ENCODE measurements at regions not wholly inside any gene's neighbourhood (a gene's known extent, or its start where the extent isn't known, plus 50 kb on each side); places are given as distances from the start of the nearest gene placed in this dataset.
"Not testable (repeated sequence)": the region's sequence is repeated elsewhere in the genome, so short reads cannot be mapped to it uniquely, and the experiment has no call there.

DNA sequence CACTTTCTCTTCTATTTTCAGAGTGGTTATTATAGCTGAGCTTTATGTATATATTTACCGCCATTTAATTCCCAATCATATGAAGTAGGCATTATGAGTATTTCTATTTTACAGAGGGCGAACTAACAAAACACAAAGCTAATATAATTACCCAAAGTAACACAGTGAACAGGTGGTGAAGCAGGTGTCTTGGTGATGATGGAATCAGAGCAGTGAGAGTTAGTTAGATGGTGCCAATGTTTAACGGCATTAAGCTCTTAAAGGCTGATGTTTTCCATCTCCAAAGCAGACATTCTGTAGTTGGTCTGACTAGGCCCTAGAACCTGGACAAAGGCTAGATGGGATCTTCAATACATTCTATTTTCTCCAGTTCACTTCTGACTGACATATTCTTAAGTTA lies 551.1 kb upstream of the SYNCRIP start:
- TF ChIP-seq FOXP2 (optimal IDR thresholded peaks at IDR 0.05; ENCODE audit: control extremely low read depth, extremely low read length, insufficient read depth) (no peak), POLR2AphosphoS5 (IDR thresholded peaks at IDR 0.05; ENCODE audit: borderline replicate concordance, low read depth, low read length) (no peak), EZH2 (IDR thresholded peaks at IDR 0.05) (no peak)
- Histone ChIP-seq H3K36me3 (ENCODE audit: insufficient read depth, low read length) (no peaks in the 10 kb centered on the region), H3K4me3 (no peak overlapping the region), H3K27ac (no peak overlapping the region), H3K9ac (ENCODE audit: insufficient read length) (no peak overlapping the region), H3K9me3 (ENCODE audit: low read depth, low read length) (no peaks in the 10 kb centered on the region)
- no peak for DNase-seq (ENCODE audit: low read depth, low spot score)

DNA sequence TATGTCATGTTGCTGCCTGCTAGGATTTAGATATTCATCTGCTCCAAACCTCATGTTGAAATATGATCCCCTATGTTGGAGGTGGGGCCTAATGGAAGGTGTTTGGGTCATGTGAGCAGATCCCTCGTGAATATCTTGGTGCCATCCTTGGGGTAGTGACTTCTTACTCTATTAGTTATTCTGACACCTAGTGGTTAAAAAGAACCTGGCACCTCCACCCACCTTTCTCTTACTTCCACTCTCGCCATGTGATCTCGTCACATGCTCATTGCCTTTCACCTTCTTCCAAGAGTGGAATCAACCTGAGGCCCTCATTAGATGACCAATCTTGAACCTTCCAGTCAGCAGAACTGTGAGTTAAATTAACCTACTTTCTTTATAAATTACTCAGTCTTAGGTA lies 549.4 kb upstream of the SYNCRIP start:
- peak; percentile 3 for DNase-seq (ENCODE audit: low read depth, low spot score)
- no peak overlapping the region for H3K4me3 ChIP-seq
- no peaks in the 10 kb centered on the region for H3K9me3 ChIP-seq (ENCODE audit: low read depth, low read length)
- no peak for TF ChIP-seq FOXP2 (optimal IDR thresholded peaks at IDR 0.05; ENCODE audit: control extremely low read depth, extremely low read length, insufficient read depth)
- TF ChIP-seq EZH2 (IDR thresholded peaks at IDR 0.05) = no peak
- no peak for TF ChIP-seq POLR2AphosphoS5 (IDR thresholded peaks at IDR 0.05; ENCODE audit: borderline replicate concordance, low read depth, low read length)
- no peak overlapping the region for H3K27ac ChIP-seq
- H3K9ac ChIP-seq (ENCODE audit: insufficient read length) = no peak overlapping the region
- H3K36me3 ChIP-seq (ENCODE audit: insufficient read depth, low read length) = no peaks in the 10 kb centered on the region

DNA sequence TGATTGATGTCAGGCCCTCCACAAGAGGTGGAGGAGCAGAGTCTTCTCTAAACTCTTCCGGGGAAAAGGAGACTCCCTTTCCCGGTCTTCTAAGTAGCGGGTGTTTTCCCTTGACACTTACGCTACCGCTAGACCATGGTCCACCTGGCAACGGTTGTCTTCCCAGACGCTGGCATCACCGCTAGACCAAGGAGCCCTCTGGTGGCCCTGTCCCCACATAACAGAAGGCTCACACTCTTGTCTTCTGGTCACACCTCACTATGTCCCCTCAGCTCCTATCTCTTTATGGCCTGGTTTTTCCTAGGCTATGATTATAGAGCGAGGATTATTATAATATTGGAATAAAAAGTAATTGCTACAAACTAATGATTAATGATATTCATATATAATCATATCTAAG lies 532.5 kb upstream of the SYNCRIP start:
- H3K27ac ChIP-seq; H3K9ac ChIP-seq (ENCODE audit: insufficient read length); H3K4me3 ChIP-seq; H3K36me3 ChIP-seq (ENCODE audit: insufficient read depth, low read length); H3K9me3 ChIP-seq (ENCODE audit: low read depth, low read length); DNase-seq (ENCODE audit: low read depth, low spot score): not testable (repeated sequence)

DNA sequence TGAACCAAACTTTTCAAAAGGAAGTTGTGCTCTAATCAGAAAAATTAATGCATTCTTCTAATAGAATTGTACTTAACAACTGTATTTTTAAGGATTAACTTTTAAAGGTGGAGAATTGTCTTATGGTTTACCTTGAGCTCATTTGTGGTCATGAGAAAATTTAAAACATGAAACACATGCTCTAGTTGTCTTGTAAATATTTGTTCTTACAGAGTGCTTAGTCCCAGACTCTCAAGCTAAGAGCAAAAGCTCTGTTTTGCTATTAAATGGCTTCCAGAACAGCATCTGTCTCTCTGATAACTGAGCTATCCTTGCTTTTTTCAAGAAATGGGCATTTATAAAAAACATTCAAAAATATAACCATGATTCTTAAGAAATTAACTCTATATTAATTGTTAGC lies 512.2 kb upstream of the SYNCRIP start:
- Histone ChIP-seq H3K27ac (no peak overlapping the region), H3K4me3 (no peak overlapping the region), H3K36me3 (ENCODE audit: insufficient read depth, low read length) (no peaks in the 10 kb centered on the region), H3K9me3 (ENCODE audit: low read depth, low read length) (no peaks in the 10 kb centered on the region), H3K9ac (ENCODE audit: insufficient read length) (no peak overlapping the region)
- no peak for TF ChIP-seq POLR2AphosphoS5 (IDR thresholded peaks at IDR 0.05; ENCODE audit: borderline replicate concordance, low read depth, low read length)
- TF ChIP-seq EZH2 (IDR thresholded peaks at IDR 0.05) = no peak
- TF ChIP-seq FOXP2 (optimal IDR thresholded peaks at IDR 0.05; ENCODE audit: control extremely low read depth, extremely low read length, insufficient read depth) = no peak
- DNase-seq (ENCODE audit: low read depth, low spot score) = no peak

GRCh38 chr6:86153521-86153920 lies 510.8 kb upstream of the SYNCRIP start:
- TF ChIP-seq EZH2 (IDR thresholded peaks at IDR 0.05) = no peak
- no peak for TF ChIP-seq POLR2AphosphoS5 (IDR thresholded peaks at IDR 0.05; ENCODE audit: borderline replicate concordance, low read depth, low read length)
- no peak for TF ChIP-seq FOXP2 (optimal IDR thresholded peaks at IDR 0.05; ENCODE audit: control extremely low read depth, extremely low read length, insufficient read depth)
- Histone ChIP-seq H3K9me3 (ENCODE audit: low read depth, low read length) (no peaks in the 10 kb centered on the region), H3K27ac (no peak overlapping the region), H3K9ac (ENCODE audit: insufficient read length) (no peak overlapping the region), H3K36me3 (ENCODE audit: insufficient read depth, low read length) (no peaks in the 10 kb centered on the region), H3K4me3 (no peak overlapping the region)
- DNase-seq (ENCODE audit: low read depth, low spot score) = no peak

DNA sequence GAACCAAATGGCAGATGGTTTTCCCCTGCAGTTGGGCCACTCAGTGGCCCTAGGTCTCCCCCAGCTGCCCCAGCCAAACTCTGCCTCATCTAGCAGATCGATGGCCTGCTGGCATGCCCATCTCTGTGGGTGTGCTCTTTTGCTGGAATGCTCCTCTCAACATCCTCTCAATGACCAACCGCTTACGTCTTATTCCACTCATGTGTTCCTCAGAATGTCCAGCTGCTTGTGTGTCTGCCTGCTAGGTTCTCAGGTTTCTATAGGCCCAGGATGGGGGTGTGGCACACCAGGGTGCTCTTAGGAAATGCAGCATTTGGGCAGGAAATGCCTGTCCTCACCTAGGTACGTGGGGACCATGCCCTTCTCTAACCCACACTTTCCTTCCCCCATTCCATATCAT lies 509.9 kb upstream of the SYNCRIP start:
- Histone ChIP-seq H3K27ac (no peak overlapping the region), H3K9ac (ENCODE audit: insufficient read length) (no peak overlapping the region), H3K36me3 (ENCODE audit: insufficient read depth, low read length) (no peaks in the 10 kb centered on the region), H3K4me3 (no peak overlapping the region), H3K9me3 (ENCODE audit: low read depth, low read length) (no peaks in the 10 kb centered on the region)
- DNase-seq (ENCODE audit: low read depth, low spot score) = no peak
- TF ChIP-seq POLR2AphosphoS5 (IDR thresholded peaks at IDR 0.05; ENCODE audit: borderline replicate concordance, low read depth, low read length) (no peak), FOXP2 (optimal IDR thresholded peaks at IDR 0.05; ENCODE audit: control extremely low read depth, extremely low read length, insufficient read depth) (no peak)

DNA sequence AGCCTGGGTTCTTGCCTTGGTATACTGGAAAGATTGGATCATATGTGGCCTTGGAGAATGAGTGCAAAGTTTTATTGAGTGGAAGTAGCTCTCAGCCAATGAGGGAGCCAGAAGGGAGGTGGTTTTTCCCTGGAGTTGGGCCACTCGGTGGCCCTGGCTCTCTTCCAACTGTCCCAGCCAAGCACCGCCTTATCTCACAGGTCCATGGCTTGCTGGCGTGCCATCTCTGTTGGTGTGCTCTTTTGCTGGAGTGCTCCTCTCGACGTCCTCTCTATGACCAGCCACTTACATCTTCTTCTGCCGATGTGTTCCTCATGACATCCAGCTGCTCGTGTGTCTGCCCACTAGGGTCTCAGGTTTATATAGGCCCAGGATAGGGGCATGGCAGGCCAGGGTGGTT lies 505.9 kb upstream of the SYNCRIP start:
- Histone ChIP-seq H3K9ac (ENCODE audit: insufficient read length) (no peak overlapping the region), H3K4me3 (no peak overlapping the region), H3K36me3 (ENCODE audit: insufficient read depth, low read length) (no peaks in the 10 kb centered on the region), H3K27ac (no peak overlapping the region), H3K9me3 (ENCODE audit: low read depth, low read length) (no peaks in the 10 kb centered on the region)
- DNase-seq (ENCODE audit: low read depth, low spot score) = no peak
- TF ChIP-seq FOXP2 (optimal IDR thresholded peaks at IDR 0.05; ENCODE audit: control extremely low read depth, extremely low read length, insufficient read depth) (no peak), POLR2AphosphoS5 (IDR thresholded peaks at IDR 0.05; ENCODE audit: borderline replicate concordance, low read depth, low read length) (no peak), EZH2 (IDR thresholded peaks at IDR 0.05) (no peak)

GRCh38 chr6:86147859-86148258 lies 505.2 kb upstream of the SYNCRIP start:
- no peak for DNase-seq (ENCODE audit: low read depth, low spot score)
- Histone ChIP-seq H3K9ac (ENCODE audit: insufficient read length) (no peak overlapping the region), H3K36me3 (ENCODE audit: insufficient read depth, low read length) (no peaks in the 10 kb centered on the region), H3K9me3 (ENCODE audit: low read depth, low read length) (no peaks in the 10 kb centered on the region), H3K27ac (no peak overlapping the region), H3K4me3 (no peak overlapping the region)
- TF ChIP-seq FOXP2 (optimal IDR thresholded peaks at IDR 0.05; ENCODE audit: control extremely low read depth, extremely low read length, insufficient read depth) = no peak
- no peak for TF ChIP-seq EZH2 (IDR thresholded peaks at IDR 0.05)
- no peak for TF ChIP-seq POLR2AphosphoS5 (IDR thresholded peaks at IDR 0.05; ENCODE audit: borderline replicate concordance, low read depth, low read length)

- Histone ChIP-seq H3K27ac (no peak overlapping the region), H3K9me3 (ENCODE audit: low read depth, low read length) (no peaks in the 10 kb centered on the region), H3K9ac (ENCODE audit: insufficient read length) (no peak overlapping the region), H3K36me3 (ENCODE audit: insufficient read depth, low read length) (no peaks in the 10 kb centered on the region), H3K4me3 (no peak overlapping the region)
- DNase-seq (ENCODE audit: low read depth, low spot score) = no peak
- TF ChIP-seq EZH2 (IDR thresholded peaks at IDR 0.05) = no peak
- no peak for TF ChIP-seq POLR2AphosphoS5 (IDR thresholded peaks at IDR 0.05; ENCODE audit: borderline replicate concordance, low read depth, low read length)
- TF ChIP-seq FOXP2 (optimal IDR thresholded peaks at IDR 0.05; ENCODE audit: control extremely low read depth, extremely low read length, insufficient read depth) = no peak
These were observed 504.6 kb upstream of the SYNCRIP start for GRCh38 chr6:86147311-86147710.

Measured in SK-N-MC (cell line).